Esophagus muscularis mucosa (tissue), 3 donors: ENCODE measurements at regions not wholly inside any gene's neighbourhood (a gene's known extent, or its start where the extent isn't known, plus 50 kb on each side); places are given as distances from the start of the nearest gene placed in this dataset.

Source experiments
- POLR2A ChIP-seq: fragments of 450-650 bp; IDR thresholded peaks from one replicate; pipeline ENCODE4 v1.6.1; 2017; ENCODE audit warnings: antibody characterized with exemption, moderate library complexity, mild to moderate bottlenecking, low read depth
- POLR2AphosphoS5 ChIP-seq, 2 donors: sonication (generic); formaldehyde crosslinking; IDR thresholded peaks; one replicate each; pipeline ENCODE4 v1.6.1; 2017; ENCODE audit warnings: antibody characterized with exemption in 2 of 2
- TF ChIP-seq, protein P1 (sequence below), 3 experiments: fragments of 200-600 bp in 2 of 3; fragments of 450-650 bp in 1 of 3; sonication (generic) in 2 of 3; IDR thresholded peaks; one replicate each; pipeline ENCODE4 v1.5.1; 2017 to 2019; ENCODE audit warnings: antibody characterized with exemption in 3 of 3, mild to moderate bottlenecking in 2 of 3, moderate library complexity in 1 of 3

- TF ChIP-seq, protein P1, sequence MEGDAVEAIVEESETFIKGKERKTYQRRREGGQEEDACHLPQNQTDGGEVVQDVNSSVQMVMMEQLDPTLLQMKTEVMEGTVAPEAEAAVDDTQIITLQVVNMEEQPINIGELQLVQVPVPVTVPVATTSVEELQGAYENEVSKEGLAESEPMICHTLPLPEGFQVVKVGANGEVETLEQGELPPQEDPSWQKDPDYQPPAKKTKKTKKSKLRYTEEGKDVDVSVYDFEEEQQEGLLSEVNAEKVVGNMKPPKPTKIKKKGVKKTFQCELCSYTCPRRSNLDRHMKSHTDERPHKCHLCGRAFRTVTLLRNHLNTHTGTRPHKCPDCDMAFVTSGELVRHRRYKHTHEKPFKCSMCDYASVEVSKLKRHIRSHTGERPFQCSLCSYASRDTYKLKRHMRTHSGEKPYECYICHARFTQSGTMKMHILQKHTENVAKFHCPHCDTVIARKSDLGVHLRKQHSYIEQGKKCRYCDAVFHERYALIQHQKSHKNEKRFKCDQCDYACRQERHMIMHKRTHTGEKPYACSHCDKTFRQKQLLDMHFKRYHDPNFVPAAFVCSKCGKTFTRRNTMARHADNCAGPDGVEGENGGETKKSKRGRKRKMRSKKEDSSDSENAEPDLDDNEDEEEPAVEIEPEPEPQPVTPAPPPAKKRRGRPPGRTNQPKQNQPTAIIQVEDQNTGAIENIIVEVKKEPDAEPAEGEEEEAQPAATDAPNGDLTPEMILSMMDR (IDR thresholded peaks at IDR 0.05): no peak
- TF ChIP-seq POLR2AphosphoS5 (IDR thresholded peaks at IDR 0.05): no peak
- no peak for TF ChIP-seq POLR2A
These were observed 85.0 kb upstream of the ANO1 start for GRCh38 chr11:69992943-69993694.
